COLO668 (cell line): ENCODE measurements at regions not wholly inside any gene's neighbourhood (a gene's known extent, or its start where the extent isn't known, plus 50 kb on each side); places are given as distances from the start of the nearest gene placed in this dataset.
"Not testable (repeated sequence)": the region's sequence is repeated elsewhere in the genome, so short reads cannot be mapped to it uniquely, and the experiment has no call there.

Experiments used
- DNase-seq: peaks from one replicate; lab custom pipeline; 2025; ENCODE audit not compliant: unreplicated experiment; lab: John Stamatoyannopoulos, UW

GRCh38 chr18:67142604-67143003, 373.9 kb downstream of the DSEL start:
- DNase-seq, result no peak

GRCh38 chr18:67140495-67140894, 376.0 kb downstream of the DSEL start:
- no peak for DNase-seq

- no peak for DNase-seq
These were observed 376.6 kb downstream of the DSEL start for GRCh38 chr18:67139899-67140298.

- DNase-seq, result no peak
These were observed 380.5 kb downstream of the DSEL start for GRCh38 chr18:67135981-67136380.

- DNase-seq, result no peak
These were observed 381.6 kb downstream of the DSEL start for GRCh38 chr18:67134911-67135310.

GRCh38 chr18:67133669-67134068, 382.9 kb downstream of the DSEL start:
- no peak for DNase-seq

GRCh38 chr18:67132919-67133318, 383.6 kb downstream of the DSEL start:
- DNase-seq, result peak; percentile 34

- no peak for DNase-seq
These were observed 385.0 kb downstream of the DSEL start for GRCh38 chr18:67131498-67131897.

GRCh38 chr18:67126751-67127150, 389.8 kb downstream of the DSEL start:
- not testable (repeated sequence) for DNase-seq

GRCh38 chr18:67123901-67124300, 392.6 kb downstream of the DSEL start:
- no peak for DNase-seq

- DNase-seq, result no peak
These were observed 398.7 kb downstream of the DSEL start for GRCh38 chr18:67117804-67118203.

- no peak for DNase-seq
These were observed 407.0 kb downstream of the DSEL start for GRCh38 chr18:67109535-67109934.

GRCh38 chr18:67108894-67109293, 407.6 kb downstream of the DSEL start:
- DNase-seq, result no peak

- peak; percentile 78 for DNase-seq
These were observed 411.7 kb downstream of the DSEL start for GRCh38 chr18:67104700-67105284.

GRCh38 chr18:67094123-67094522, 422.4 kb downstream of the DSEL start:
- DNase-seq, result no peak

- DNase-seq, result no peak
These were observed 424.4 kb downstream of the DSEL start for GRCh38 chr18:67092141-67092540.

- no peak for DNase-seq
These were observed 434.9 kb downstream of the DSEL start for GRCh38 chr18:67081482-67082211.

- DNase-seq, result no peak
These were observed 435.9 kb downstream of the DSEL start for GRCh38 chr18:67080601-67081000.

GRCh38 chr18:67074309-67074708, 442.2 kb downstream of the DSEL start:
- DNase-seq, result no peak

GRCh38 chr18:67072791-67073190, 443.7 kb downstream of the DSEL start:
- DNase-seq, result peak; percentile 25

- DNase-seq, result no peak
These were observed 447.9 kb downstream of the DSEL start for GRCh38 chr18:67068608-67069007.

- no peak for DNase-seq
These were observed 443.4 kb upstream of the CDH19 start for GRCh38 chr18:67047334-67047733.

- DNase-seq, result no peak
These were observed 439.4 kb upstream of the CDH19 start for GRCh38 chr18:67043276-67043675.
